HG02938 (cell line): ENCODE measurements at regions not wholly inside any gene's neighbourhood (a gene's known extent, or its start where the extent isn't known, plus 50 kb on each side); places are given as distances from the start of the nearest gene placed in this dataset.
"Not testable (repeated sequence)": the region's sequence is repeated elsewhere in the genome, so short reads cannot be mapped to it uniquely, and the experiment has no call there.

Experiments
- ATAC-seq: cut with Tn5 transposase; IDR thresholded peaks from one replicate; pipeline ENCODE4 v1.9.1; 2021; ENCODE audit warnings: mild to moderate bottlenecking, moderate library complexity; ENCODE audit not compliant: unreplicated experiment

DNA sequence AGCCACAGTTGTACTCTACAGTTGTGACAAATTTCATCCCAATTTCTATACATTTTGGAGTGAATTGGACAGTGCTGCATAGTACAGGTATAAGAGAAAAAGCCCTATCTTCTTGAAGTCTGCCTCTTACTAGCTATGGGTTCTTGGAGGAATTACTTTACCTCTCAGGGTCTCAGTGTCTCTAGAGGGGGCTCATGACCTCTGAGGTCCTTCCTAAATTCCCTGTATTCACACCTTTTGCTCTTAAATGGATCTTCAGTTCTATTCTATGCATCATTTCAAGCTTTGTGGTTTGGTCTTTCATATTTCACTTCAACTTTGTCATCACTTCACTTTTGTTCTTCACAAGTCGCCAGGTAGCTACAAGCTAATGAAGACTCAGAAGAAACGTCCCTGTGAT lies 71.2 kb upstream of the ERCC4 start:
- ATAC-seq: no peak

DNA sequence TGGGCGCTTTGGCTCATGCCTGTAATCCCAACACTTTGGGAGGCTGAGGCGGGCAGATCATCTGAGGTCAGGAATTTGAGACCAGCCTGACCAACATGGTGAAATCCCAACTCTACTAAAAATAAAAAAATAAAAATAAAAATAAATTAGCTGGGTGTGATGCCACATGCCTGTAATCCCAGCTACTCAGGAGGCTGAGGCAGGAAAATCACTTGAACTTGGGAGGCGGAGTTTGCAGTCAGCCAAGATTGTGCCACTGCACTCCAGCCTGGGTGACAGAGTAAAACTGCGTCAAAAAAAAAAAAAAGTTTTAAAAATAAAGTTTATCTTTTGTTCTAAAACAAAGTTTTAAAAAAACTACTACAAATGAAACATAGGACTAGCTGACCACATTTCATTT lies 69.8 kb upstream of the ERCC4 start:
- not testable (repeated sequence) for ATAC-seq

GRCh38 chr16:13852827-13853226 lies 67.1 kb upstream of the ERCC4 start:
- ATAC-seq: no peak

GRCh38 chr16:13856398-13856797 lies 63.6 kb upstream of the ERCC4 start:
- no peak for ATAC-seq

DNA sequence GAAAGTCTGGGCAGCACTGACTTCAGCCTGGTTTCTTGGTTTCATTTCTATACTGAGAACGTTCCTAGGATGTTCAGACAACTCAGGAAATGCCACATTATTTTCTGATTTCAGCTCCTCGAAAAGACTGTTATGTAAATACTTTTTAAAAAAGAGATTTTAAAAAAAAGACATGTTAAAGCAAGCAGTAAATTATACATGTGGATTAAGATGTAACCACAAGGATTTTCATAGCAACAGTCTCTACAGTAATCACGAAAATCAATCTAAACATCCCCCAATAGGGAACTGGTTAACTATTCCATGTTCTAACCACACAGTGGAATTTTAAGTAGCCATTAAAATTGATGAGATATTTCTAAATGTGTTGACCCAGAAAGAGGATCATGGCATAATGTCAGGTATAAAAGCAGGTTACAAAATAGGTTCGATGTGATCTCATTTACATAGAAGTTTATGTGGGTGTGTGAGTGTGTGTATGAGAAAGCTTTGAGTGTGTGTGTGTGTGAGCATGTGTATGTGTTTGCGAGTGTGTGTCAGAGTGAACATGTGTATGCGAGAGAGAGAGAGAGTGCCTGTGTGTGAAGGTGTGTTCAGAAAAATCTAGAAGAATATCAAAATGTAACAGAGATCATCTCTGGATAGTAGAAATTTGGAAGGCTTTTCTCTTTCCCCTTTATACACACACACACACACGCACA lies 63.0 kb upstream of the ERCC4 start:
- ATAC-seq: no peak

DNA sequence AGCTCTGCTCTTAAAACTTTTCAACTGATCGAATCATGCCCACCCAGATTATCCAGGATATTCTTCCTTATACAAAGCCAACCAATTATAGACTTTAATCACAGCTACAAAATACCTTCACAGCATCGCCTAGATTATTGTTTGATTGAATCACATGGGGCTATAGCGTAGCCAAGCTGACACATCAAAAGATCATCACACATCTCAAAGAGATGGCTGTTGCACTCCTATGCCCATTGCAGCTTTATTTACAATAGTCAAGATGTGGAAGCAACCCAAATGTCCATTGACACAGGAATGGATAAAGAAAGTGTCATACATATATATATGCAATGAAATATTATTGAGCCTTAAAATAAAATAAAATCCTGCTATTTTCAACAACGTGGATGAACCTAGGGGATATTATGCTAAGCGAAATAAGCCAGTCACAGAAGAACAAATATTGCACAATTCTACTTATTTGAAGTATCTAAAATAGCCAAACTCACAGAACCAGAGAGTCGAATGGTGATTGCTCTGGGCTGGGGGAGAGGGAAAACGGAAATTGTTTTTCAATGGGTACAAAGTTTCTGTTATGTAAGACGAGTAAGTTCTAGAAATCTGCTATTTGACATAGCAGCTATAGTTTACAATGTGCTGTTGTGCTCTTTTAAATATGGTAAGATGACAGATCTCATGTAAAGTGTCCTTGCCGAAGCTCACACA lies 60.9 kb upstream of the ERCC4 start:
- no peak for ATAC-seq

DNA sequence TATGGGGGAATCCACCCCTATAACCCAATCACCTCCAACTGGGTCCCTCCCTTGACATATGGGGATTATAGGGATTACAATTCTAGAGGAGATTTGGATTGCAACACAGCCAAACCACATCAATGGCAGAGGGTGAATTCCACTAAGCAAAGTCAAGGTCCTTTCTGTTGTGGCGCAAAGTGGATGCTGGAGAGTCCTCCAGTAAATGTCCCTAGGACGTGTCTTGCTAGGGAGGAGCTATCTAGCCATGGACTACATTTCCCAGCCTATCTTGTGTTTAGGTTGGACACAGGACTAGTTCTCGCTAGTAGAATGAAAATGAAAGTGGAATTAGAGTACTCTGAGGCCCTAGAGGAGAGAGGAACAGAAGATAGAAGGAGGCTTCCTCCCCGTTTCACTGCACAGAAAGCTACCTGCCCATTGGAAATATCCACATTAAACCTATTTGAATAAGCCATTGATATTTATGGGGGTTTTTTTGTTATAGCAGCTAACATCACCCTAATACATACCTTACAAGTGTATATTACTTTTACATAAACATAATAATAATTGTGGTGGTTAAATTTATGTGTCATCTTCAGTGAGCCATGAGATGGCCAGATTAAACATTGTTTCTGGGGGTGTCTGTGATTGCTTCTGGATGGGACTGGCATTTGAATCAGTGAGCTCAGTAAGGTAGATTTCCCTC lies 56.7 kb upstream of the ERCC4 start:
- ATAC-seq: no peak

DNA sequence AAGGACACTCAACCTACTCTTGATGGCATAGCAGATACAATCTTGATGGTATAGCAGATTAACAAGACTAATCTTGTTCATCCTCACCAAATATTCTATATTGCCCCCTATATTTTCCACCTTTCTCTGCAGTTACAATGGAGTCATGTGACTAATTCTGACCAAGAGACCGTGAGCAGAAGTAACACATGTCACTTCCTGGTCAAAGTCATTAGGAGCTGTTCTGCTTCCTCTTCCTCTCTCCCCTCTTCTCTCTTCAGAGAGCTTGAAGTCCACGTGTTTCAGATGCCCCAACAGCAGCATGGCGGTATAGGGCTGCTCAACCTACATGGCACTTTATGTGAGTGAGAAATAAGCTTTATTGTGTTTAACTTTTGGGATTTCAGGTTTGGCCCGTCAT lies 55.3 kb upstream of the ERCC4 start:
- ATAC-seq: peak; percentile 44

DNA sequence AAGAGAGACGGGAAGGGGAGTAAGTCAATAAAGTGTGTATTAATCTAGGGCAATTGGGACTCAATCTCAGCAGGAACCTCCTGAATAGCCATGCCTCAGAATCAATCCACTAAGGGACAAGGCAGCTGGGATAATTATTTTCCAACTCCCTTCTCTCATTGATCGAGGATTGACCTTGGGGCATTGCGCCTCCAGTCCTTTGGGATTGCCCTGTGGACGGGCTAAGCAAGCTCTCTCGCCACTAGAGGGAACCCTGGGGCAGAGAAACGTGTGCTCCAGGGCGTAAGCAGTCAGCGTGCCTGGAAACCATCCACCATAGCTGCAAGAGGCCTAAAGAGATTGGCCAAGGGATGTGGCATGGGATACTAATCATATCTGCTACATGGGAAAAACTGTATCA lies 53.9 kb upstream of the ERCC4 start:
- no peak for ATAC-seq
